CD4-positive, alpha-beta T cell treated with Interferon alpha-2 for 1 hour (primary cell): ENCODE measurements at regions not wholly inside any gene's neighbourhood (a gene's known extent, or its start where the extent isn't known, plus 50 kb on each side); places are given as distances from the start of the nearest gene placed in this dataset.

Source experiments
- DNase-seq, 2 donors: peaks; one replicate each; pipeline ENCODE4 v3.0.0-alpha.2; 2020 to 2022

DNA sequence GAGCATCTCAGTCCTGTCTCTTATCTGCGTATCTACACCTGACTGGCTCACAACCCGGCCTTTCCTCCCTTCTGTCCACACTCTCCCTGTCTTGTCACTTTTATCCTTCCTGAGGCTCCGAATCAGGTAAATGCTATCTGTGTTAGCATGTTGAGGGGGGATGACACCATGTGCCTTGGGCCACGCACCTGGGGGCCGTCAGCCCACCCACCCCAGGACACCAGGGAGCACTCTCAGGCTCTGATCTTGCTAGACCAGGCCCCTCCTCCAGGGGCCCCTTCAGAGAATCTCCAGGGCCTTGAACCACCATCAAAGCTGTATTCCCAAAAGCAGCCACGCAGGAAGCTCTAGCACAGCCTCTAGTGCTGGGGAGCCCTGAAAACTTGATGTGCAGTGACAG is 278.7 kb upstream of the SHH start:
- DNase-seq = no peak

DNA sequence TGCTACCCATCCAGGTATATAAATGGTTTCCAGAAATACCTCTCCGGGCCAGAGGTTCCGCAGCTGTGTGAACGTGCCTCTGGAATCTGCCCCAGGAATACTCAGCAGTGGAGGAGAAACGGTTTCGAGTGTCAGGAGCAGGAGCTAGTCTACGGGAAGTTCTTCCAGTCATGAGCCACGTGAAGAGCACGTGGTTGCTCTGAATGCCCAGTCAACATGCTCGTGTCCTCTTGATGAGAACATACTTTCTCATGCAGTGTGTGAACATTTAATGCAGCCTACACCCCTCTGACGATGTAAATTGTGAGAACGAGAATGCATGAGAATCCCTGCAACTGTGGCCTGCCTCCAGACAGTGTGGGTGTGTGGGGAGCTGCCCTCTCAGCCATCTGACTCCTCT is 277.0 kb upstream of the SHH start:
- no peak for DNase-seq

DNA sequence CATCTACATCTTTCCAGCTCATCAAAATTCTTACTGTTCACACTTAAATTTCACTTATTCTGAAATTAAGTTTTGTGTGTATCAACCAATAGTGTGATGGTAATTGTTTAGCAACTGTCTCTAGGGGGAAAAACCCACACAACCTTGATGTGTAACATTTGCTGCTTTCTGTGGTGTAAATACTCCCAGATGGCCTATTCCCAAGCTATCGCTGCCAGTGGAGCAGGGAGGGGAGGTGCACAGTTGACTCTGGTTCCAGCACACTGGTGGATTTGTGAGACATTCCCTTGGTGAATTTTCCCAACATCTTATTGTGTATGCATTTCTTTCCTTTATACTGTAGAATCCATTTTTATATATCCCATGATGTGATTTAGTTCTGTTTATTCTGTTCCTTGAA is 275.9 kb upstream of the SHH start:
- no peak for DNase-seq

DNA sequence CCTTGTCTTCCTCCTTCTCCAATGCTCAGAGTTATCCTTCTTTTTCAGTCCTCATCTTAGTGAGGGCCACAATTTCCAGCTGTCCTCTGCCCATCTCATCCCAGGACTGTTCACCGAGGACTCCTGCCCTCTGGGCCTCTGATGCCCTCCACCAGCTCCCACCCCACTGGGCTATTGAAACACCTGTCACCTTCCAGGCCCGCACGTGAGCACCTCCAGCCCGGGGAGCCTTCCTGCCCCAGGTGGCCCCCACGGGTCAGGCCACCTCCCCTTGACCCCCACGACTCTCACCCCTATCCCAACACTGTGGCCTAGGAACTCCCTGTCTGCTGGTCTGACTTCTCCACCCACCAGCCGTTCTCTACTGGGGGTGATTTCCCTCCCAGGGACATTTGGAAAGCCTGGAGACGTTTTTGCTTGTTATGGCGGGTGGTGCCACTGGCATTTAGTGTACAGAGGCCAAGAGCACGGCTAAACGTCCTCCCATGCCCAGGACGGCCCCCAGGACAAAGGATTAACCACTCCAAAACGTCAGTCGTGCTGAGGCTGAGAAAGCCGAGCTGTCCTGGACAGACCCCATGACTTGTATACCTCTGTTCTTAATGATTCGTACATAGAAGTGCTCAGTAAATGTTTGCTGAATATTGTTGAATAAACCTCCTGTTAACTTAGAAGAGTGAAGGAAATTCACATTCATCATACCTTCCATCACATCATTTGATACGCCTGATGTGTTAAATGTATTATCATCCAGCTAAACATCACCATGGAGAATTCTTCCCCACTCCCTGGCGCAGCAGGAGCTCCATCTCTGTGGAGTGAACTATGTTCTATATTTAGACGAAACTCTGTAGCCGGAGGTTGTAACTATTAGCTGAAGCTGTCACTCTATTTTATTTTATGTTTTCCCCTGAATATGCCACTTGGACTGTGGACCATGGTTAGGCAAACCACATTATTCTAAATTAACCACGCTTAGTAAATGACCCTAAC is 270.1 kb upstream of the SHH start:
- no peak for DNase-seq

DNA sequence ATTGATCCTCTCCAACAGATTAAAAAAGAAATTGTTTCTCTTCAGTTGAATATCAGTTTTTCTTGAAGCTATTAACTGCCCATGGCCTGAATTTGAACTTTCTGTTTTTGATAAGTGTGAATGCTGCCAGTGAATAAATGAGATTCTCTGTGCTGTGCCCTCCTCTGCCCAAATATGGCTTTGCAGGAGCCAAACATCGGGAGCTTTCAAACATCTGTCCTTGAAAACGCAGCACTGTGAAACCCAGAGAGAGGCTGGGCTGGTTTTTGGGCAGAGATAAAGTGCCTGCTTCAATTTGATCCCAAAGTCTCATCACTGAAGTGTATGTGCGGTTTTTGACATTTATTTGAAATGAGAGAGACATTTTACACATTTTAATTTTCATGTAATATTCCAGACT is 268.3 kb upstream of the SHH start:
- no peak for DNase-seq

DNA sequence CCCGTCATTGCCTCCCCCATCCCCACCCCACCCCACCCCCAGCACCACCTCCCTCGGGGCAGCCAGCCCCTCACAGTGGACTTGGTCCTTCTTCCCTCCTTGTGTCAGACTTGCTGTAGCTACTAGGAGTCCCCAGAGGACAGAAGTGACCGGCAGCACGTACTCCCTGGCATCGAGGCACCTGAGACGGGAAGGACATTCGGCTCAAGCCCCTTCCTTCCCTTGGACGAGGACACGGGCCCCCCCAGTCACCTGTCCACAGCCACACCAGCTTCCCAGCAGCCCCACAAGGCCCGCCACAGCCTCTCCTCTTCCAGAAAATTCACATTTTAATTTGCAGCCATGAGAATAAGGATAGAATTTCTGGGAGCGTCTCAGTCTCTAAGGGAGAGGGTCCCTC is 267.8 kb upstream of the SHH start:
- no peak for DNase-seq

DNA sequence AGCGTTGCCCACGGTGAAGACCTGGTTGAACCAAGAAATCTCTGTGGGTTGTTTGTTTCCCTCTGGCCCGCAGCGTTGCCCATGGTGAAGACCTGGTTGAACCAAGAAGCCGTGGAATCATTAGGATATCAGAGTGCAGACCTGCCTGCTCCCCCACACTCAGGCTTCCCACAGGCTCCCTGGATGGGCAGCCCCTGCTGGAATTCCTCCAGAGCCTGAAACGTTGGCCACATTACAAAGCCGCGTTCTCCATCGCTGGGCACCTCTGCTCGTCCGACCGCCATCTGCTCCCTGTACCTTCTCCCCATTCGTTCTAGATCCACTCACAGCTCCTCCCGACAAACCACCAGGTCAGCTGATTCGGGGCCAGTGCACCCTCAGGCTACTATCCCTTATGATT is 266.9 kb upstream of the SHH start:
- DNase-seq = no peak

DNA sequence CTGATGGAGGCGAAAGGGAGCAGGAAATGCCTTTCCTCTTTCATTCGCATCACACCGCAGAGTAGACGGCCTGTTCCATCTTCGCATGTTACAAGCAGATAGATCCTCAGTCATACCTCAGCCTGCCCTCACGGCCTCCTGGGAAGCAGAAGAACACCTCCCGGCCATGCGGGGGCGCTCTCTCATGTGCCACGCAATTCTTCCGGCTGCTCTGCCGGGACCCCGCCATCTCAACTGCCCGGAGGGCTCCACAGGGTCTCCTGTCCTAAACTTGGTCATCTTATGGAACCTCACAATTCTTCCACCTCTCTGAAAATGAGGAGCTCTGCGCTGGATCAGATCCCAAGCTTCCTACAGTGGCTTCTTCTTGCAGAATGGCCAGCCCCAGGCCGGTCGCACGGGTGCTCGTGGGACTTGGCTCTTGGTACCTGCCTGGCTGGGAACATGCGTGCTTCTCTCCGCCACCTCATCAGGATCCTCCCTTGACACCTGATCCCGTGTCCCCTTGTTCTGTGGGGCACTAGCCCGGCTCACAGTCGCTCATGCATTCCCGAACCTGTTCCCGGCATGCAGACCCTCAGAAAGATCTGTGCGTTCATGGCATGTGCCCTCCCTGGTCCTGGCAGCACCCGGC is 262.8 kb upstream of the SHH start:
- DNase-seq = no peak

DNA sequence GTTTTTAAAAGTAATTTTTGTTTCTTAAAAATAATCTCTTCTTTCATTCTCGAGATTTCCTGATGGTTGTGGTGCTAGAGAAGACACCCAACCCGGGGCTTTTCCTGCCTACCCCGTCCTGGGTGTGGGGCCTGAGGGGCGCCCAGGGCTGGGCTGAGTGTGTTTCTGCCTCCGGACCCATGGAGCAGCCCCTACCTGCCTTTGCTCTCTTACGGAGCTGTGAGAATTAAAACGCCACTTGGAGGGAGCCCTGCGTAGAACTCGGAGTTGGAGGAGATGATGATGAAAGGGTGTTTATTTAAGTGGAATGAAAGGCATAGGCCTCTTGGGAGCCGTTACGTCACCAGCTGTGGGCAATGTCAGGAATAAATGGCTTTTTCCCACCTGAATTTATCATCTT is 261.8 kb upstream of the SHH start:
- DNase-seq = no peak

DNA sequence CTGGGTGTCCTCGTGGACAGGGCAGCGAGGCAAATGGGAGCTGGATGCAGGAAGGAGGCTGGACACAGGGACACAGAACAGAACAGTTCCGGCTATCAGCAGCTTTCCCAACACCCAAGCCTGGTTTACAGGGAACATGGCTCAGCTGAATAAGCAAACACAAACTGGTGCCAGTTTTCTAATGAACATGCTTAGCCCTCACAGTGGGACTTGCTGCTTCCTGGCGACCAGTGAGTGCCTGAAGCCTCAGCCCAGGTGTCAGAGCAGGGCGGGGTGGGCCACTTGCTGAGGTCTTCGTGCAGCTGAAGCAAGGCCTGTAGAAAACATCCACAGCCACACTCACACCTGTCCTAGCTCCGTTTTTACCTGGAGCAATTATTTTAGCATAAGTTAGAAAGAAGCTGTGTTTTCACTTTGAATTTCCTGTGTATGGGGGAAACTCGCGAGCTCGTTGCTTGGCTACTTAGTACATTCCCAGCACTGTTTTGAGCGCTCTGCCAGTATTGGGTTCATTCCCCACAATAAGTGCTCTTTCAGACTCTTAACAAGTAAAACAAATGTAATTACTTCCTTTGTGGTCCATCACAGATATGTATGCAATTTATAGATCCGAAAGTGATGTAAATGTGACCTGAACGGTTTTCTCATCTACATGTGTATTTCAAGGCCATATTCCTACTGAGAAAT is 261.2 kb upstream of the SHH start:
- DNase-seq = no peak

DNA sequence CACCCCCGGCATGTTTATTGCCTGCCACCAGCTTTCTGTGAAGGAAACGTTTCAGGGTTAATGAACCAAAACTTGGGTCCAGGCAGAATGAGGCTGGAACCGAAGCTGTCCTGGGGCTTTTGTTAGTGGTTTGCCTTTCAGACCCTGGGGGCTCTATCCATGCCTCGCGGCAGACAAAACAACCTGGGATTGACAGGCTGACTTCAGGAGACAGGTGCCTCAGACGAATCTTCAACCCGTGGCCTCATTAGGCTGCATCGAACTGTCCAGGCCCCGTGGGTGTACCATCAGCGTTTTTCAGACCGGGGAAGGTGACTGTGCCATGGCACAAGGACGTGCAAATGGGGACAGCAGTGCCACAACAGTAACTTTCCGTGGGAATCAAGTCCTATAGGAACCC is 259.3 kb upstream of the SHH start:
- DNase-seq = no peak

DNA sequence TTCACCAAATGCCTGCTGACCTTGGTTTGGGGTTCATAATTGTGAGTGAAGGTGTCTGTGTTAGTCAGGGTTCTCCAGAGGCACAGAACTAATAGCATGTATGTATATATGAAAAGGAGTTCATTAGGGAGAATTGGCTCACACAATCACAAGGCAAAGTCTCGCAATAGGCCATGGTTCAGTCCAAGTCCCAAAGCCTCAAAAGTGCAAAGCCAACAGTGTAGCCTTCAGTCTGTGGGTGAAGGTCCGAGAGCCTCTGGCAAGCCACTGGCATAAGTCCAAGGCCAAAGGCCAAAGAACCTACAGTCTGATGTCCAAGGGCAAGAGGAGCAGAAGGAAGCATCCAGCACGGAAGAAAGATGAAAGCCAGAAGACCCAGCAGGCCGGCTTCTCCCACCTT is 257.6 kb upstream of the SHH start:
- DNase-seq = no peak

DNA sequence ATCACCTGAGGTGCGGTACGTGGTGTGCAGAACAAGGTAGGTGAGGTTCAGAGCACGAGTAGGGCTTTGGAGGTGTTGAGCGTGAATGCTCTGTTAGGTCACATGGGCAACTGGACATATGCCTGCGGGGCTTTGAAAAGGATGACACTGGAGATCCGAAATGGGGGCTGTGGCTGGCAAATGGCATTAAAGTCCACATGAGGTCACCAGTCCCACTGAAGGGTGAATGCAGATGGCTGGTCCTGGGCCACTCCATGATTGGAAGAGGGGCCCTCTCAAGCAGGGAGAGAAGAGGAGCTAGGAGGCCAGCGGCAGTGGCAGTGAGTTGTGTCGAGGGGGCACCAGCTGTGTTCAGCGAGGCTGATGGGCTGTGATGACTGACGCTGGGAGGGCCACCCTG is 254.9 kb upstream of the SHH start:
- DNase-seq = no peak

DNA sequence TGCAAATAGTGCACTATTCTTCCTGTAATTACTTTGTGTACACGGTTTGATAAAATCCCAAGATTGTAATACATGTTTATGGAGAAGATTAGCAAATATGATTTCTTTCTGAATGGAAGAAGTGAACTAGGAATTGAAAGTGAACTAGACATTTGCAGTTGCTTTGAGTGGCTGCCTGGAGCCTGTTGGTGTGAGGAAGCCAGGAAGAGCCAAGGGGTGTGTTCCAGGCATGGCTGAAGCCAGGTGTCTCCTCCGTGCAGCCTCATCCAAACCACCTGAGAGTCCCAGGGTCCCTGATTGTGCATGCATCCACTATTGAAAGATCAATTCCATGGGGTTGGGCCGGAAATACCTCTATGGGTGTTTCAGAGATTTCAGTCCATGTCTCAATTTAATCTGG is 253.1 kb upstream of the SHH start:
- no peak for DNase-seq

DNA sequence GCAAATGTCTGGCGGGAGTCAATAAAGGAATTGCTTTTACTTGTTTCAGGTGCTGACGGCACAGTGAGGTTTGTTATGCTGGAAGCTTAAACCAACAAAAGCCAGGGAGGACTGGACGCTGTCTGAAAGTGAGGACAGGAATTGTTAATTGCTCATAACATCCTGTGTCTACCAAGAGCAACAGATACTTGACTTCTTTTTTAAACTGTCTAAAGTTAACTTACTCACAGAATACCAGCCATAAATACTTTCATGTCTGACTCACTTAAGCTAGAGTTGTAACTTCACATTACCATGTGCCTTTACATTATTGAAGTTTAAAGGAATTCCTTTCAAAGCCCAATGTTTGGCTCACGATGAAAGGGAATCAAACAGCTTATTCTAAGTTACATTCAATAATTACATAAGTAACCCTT is 252.7 kb upstream of the SHH start:
- no peak for DNase-seq

DNA sequence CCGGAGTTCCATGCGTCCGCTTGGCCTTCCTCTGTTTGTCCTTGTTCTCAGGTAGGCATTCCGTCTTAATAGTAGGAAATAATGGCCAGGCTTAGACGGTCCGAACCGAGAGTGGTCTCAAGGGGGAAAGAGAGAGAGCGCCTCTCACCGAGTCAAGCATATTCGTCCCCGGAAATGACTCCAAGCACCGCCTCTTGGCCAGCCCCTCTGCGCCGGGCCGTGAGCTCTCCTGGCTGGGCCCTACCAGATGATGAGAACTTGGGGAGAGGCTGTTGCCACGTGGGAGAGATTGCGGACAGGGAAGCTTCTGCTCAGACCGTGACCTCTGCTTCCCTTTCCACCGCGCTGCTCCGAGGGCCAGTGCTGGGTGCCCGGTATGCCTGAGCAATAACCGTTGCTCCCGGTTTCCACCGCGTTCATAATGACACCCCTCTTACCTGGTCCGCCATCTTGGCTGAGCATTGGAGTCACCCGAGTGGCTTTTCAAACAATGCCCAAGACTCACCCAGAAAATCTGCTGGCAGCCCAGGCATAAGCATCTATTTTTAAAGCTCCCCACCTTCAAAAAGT is 251.1 kb upstream of the SHH start:
- DNase-seq = no peak

DNA sequence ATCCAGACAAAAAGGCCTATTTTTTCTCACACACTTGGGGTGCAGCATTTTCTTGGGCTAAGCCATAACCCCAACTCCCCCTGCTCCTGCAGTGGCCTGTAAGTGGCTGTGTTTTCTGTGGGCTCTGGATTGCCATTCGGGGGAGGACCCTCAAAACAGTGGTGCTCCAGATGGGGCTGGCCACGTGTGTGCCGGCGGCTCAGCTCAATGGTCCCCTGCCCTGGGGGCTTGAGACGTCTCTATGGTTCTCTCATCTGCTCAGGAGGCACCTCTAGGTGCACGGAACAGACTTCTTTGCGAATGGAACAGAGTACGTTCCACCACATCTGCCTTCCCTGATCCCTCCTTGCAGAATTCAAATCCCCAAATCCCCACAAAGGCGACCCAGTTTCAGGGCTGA is 250.0 kb upstream of the SHH start:
- no peak for DNase-seq

DNA sequence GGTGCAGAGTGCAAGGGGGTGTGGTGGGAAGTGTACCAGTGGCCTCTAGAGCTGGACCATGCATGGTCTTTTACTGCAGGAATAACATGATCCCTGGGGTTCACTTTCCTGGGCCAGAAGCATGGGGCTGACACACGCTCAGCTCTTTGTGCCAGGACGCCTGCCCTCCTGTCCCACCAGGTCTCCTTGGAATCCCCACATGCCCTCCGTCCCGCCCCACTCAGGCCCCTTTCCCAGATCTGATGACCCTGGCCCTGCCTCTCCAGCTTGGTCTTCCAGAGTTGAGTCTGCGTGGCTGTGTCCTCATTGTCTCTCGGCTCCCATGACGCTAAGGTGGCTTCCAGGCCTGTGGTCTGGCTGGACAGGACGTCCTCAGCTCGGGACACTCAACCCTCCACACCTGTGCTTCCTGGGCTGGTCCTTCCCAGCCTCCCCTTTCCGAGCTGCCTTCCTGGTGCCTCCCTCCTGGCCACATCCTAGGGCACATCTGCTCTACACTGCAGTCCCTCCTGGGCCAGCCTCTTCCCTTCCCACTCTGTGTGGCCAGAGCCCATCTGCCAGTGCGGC is 249.5 kb upstream of the SHH start:
- DNase-seq = no peak

DNA sequence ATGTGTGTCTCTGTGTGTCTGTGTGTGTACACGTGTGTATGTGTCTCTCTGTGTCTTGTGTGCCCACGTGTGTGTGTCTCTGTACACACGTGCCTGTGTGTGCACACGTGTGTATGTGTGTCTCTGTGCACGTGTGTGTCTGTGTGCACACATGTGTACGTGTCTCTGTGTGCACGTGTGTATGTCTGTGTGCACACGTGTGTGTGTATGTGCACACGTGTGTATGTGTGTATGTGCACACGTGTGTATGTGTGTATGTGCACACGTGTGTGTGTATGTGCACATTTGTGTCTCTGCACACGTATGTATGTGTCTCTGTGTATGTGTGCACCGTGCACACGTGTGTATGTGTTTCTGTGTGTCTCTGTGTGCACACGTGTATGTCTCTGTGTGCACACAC is 248.7 kb upstream of the SHH start:
- DNase-seq = no peak

DNA sequence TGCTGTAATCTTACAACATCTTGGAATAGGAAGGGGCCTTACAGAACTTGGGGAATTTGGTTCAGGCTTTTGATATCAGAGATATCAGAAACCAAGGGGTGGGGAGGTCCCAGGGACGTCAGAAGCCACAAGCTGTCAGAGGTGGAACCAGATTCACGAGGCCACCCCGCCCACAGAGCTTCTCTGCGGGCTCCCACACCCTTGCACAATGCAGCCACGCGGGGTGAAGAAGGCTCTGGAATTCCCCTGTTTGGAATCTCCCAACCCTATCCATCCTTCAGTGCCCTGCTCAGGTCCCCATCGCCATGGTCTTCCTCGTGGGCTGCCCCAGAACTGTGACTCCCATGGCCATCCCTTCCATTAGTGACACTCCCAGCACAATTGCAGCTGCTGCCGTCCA is 247.1 kb upstream of the SHH start:
- DNase-seq = no peak

DNA sequence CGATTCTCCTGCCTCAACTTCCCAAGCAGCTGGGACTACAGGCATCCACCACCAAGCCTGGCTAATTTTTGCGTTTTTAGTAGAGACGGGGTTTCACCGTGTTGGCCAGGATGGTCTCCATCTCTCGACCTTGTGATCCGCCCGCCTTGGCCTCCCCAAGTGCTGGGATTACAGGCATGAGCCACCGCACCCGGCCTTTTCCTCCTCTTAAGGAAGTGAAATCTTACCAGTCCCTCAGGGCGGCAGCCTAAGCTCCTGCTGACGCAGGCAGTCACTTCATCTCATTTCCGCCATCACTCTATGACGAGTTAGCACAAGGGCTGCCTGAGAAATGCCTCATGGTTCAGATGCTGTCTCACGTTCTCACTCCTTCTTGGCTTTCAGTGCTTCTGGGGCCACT is 246.0 kb upstream of the SHH start:
- no peak for DNase-seq

DNA sequence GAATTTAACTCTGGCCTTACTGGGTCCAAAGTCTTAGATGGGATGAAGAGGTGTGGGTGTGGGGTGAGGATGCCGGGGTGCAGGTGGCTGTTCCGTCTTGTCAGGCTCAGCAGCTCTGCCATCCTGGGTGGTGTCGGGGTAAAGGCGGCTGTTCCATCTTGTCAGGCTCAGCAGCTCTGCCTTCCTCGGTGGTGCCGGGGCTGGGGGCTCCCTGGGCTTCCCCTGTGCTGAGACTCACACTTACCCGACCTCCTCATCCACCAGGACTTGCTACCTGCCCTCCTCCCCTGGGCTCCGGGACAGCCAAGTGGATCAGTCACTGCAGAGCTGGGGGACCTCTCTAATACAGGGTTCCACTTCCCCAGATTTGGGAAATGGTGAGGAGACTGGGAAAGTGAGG is 244.3 kb upstream of the SHH start:
- DNase-seq = no peak

DNA sequence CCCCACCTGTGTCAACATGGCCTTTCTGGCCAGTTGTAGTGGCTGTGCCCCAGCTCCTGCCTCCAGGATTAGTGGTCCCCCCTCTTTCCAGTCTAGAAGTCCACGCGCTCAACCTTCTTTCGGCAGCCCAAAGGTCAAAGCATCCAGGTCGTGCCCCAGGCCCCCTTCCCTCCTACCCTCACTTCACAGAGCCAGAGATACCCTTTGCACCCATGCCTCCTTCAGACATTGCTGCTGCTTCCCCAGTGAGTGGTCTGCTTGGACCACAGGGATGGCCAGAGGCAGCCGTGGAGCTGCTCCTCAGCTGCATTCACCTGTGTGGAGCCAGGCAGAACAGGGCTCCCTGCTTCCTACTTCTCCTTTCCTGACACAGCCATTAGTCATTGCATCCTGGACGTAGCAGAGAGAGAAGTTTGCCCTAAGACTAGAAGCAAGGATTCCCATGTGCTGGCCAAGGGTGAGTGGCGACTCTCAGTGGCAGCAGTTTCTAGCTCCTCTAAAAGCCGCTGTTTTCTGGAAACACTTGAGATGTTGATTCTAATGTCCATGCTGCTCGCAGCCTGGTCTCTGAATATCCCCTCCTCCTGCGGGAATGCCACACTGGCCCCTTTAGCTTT is 243.1 kb upstream of the SHH start:
- no peak for DNase-seq
